Dendritic cell treated with granulocyte-macrophage colony-stimulating factor and Interleukin-4, amounts not matched to agents 40 ng/mL and 50 ng/mL, for 4 days (primary cell): ENCODE measurements at regions not wholly inside any gene's neighbourhood (a gene's known extent, or its start where the extent isn't known, plus 50 kb on each side); places are given as distances from the start of the nearest gene placed in this dataset.

ENCODE experiments used
- H3K27ac Mint-ChIP-seq: one replicate; pipeline ENCODE4 v1.8.0; 2022; ENCODE audit warnings: mild to moderate bottlenecking, mixed read lengths
- H3K27me3 Mint-ChIP-seq: one replicate; pipeline ENCODE4 v1.8.0; 2022; ENCODE audit warnings: mild to moderate bottlenecking, mixed read lengths
- H3K36me3 Mint-ChIP-seq: one replicate; pipeline ENCODE4 v1.8.0; 2022; ENCODE audit warnings: low read depth, mixed read lengths
- H3K4me1 Mint-ChIP-seq: one replicate; pipeline ENCODE4 v1.8.0; 2022; ENCODE audit warnings: low read depth, mixed read lengths
- H3K4me3 Mint-ChIP-seq: one replicate; pipeline ENCODE4 v1.8.0; 2022; ENCODE audit warnings: mild to moderate bottlenecking, moderate library complexity, mixed read lengths
- H3K9me3 Mint-ChIP-seq: one replicate; pipeline ENCODE4 v1.8.0; 2022; ENCODE audit warnings: mixed read lengths
- intact Hi-C: fragments of 100-400 bp; cut with micrococcal nuclease; formaldehyde crosslinking; loops from one replicate; pipeline ENCODE4 v1.15.0; 2022

DNA sequence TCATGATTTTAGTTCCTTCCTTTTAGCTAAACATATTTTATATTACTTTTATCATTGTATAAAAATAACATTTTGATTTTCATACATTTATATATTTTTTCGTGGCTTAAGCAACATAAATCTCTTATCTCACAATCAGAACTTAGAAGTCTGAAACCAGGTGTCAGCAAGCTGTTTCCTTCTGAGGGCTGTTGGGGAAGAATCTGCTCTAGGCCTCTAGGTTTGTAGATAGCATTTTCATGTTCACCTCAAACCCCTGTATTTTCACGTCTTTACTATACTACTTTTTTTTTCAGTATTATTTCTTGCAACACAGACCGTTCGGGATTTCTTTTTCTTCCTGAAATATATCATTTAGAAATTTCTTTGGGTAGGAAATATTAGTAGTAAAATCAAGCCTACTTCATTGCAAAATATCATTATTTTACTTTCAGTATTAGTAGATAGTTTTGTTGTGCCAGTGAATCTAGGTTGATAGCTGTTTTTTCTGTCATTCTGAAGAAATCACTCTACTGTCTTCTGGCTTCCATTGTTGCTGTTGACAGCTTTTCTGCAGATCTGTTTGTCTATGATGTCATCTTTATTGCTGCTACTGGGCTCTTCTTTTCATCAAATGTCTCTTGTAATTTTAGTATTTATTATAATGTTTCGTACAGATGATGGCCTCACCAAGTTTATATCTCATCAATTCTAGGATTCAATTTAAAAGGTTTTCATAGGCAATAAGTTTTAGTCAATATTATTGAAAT is 756.3 kb downstream of the VGLL3 start:
- no peaks in the 10 kb centered on the region for H3K27me3 Mint-ChIP-seq
- no peaks in the 10 kb centered on the region for H3K9me3 Mint-ChIP-seq
- intact Hi-C loops, result no loop called here
- H3K27ac Mint-ChIP-seq, result no peak overlapping the region
- no peak overlapping the region for H3K4me3 Mint-ChIP-seq
- no peaks in the 10 kb centered on the region for H3K4me1 Mint-ChIP-seq
- H3K36me3 Mint-ChIP-seq, result no peaks in the 10 kb centered on the region

DNA sequence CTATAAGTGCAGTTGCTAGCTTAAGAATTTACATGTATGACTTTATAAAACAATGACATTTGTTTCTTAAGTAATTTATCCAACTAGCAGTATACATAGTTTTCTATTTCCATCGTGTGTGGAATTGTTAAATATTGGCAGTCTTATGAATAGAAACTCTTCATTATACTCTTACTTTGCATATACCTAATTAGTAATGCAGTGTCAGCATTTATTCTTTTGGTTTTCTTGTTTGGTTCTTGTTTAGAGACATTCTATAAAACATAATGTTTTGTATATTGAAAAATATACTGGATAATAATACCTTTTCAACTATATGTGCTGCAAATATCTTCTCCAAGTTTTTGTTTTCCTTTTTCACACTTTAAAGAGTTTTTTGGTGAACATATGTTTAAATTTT is 760.2 kb downstream of the VGLL3 start:
- Mint-ChIP-seq H3K27ac (no peak overlapping the region), H3K27me3 (no peaks in the 10 kb centered on the region), H3K36me3 (no peaks in the 10 kb centered on the region), H3K4me1 (no peaks in the 10 kb centered on the region), H3K9me3 (no peaks in the 10 kb centered on the region), H3K4me3 (no peak overlapping the region)
- intact Hi-C loops, result no loop called here

DNA sequence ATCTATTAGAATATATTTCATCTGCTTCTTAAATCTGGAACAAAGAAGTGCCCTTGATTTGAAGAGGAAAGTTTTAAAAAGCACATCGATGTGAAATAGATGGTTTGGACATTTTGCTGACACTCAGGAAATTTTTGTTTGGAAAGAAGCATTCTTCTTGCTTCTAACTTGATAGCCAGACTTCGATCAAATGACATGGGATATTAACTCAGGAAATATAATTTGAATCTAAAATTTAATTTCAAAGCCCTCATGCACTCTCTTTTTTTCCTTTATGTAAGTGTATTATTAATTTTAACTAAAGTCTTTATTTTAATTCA is 761.2 kb downstream of the VGLL3 start:
- Mint-ChIP-seq H3K27me3 (no peaks in the 10 kb centered on the region), H3K9me3 (no peaks in the 10 kb centered on the region), H3K4me3 (no peak overlapping the region), H3K27ac (no peak overlapping the region), H3K36me3 (no peaks in the 10 kb centered on the region), H3K4me1 (no peaks in the 10 kb centered on the region)
- intact Hi-C loops, result no loop called here

DNA sequence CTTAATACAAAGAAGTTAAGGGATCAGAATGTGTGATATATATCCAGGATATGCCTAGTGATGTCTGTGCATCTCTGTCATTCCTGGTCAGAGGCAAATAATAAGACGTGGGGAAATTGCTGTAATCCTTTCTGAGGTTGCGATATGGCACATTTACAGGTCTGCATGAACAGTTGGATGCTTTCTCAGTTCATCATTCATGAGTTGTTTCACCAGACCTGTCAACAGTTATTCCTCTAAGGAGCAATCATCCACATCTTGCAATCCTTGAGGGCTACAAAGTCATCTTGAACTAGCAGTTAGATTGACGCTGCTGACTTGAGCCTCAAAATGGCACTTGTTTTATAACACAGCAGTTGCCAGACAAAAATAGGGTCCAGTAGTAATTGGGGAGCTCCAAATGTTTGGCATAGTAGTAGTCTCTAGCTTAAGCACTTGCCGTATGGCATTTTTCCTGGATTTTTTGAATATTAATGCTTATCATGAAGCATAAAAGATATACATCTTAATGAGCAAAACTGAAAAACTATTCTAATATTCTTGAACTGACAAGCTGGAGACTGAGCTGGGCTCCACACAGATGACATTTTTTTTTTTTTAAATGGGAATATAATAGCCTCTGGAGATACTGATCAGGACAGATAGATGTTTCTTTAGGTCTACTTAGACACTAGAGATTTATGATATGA is 761.7 kb downstream of the VGLL3 start:
- Mint-ChIP-seq H3K9me3 (no peaks in the 10 kb centered on the region), H3K27me3 (no peaks in the 10 kb centered on the region), H3K27ac (no peak overlapping the region), H3K4me3 (no peak overlapping the region), H3K4me1 (no peaks in the 10 kb centered on the region), H3K36me3 (no peaks in the 10 kb centered on the region)
- intact Hi-C loops, result no loop called here

DNA sequence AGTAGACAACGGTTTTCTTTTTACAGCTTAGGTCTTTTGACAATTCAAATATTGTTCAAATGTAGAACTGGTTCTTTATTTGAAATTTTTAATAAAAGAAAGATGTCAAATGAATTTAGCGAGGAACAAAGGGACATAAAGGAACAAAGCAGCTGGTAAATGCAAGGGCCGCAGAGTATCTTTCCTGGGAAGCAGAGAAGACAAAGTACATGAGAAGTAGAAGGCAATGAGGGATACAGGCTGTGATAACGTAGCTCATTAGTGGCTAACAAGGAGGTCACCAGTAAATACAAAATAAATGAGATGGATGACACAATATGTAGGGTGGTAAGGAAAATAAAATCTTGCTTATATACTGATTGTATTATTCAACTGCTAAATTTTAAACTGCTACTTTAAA is 762.8 kb downstream of the VGLL3 start:
- intact Hi-C loops, result no loop called here
- no peaks in the 10 kb centered on the region for H3K27me3 Mint-ChIP-seq
- no peaks in the 10 kb centered on the region for H3K9me3 Mint-ChIP-seq
- H3K4me3 Mint-ChIP-seq, result no peak overlapping the region
- no peaks in the 10 kb centered on the region for H3K36me3 Mint-ChIP-seq
- no peaks in the 10 kb centered on the region for H3K4me1 Mint-ChIP-seq
- H3K27ac Mint-ChIP-seq, result no peak overlapping the region

DNA sequence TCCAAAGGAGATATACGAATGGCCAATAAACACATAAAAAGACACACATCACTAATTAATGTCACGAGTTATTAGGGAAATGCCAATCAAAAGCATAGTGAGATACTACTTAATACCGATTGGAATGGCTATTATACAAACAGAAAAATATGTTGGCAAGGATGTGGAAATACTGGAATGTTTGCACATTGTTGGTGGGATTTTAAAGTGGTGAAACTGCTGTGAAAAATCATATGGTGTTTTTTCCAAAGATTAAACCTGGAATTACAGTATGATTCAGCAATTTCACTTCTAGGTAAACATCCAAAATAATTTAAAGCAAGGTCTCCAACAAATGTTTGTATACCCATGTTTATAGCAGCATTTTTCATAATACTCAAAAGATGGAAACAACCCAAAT is 765.5 kb downstream of the VGLL3 start:
- no peak overlapping the region for H3K27ac Mint-ChIP-seq
- H3K9me3 Mint-ChIP-seq, result peaks cover 16% of the 10 kb centered on the region
- H3K4me3 Mint-ChIP-seq, result no peak overlapping the region
- no peaks in the 10 kb centered on the region for H3K27me3 Mint-ChIP-seq
- intact Hi-C loops, result no loop called here
- no peaks in the 10 kb centered on the region for H3K4me1 Mint-ChIP-seq
- H3K36me3 Mint-ChIP-seq, result no peaks in the 10 kb centered on the region

GRCh38 chr3:86221601-86222000 is 769.3 kb downstream of the VGLL3 start:
- no peaks in the 10 kb centered on the region for H3K4me1 Mint-ChIP-seq
- H3K27me3 Mint-ChIP-seq, result no peaks in the 10 kb centered on the region
- H3K9me3 Mint-ChIP-seq, result peaks cover 18% of the 10 kb centered on the region
- H3K36me3 Mint-ChIP-seq, result no peaks in the 10 kb centered on the region
- H3K27ac Mint-ChIP-seq, result no peak overlapping the region
- intact Hi-C loops, result no loop called here
- H3K4me3 Mint-ChIP-seq, result no peak overlapping the region

DNA sequence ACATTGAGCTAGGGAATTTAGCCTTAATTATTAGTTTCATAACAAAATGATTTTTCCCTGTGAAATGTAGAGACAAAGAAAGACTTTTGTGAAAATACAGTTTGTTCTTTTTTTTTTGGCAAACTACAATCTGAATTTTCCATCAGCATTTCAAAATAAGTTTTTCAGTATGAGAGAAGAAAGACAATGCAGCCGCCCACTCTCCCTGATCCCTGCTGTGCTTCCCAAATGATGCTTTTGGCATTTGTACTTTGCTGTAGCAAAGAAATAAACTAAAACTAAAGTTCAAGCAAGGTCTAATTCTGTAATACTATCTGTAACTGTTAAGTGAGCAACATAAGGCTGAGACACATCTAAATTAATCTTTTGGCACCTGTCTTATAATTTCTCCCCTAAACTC is 782.2 kb downstream of the VGLL3 start:
- H3K27me3 Mint-ChIP-seq, result no peaks in the 10 kb centered on the region
- no peak overlapping the region for H3K4me3 Mint-ChIP-seq
- H3K36me3 Mint-ChIP-seq, result no peaks in the 10 kb centered on the region
- intact Hi-C loops, result no loop called here
- H3K27ac Mint-ChIP-seq, result no peak overlapping the region
- H3K9me3 Mint-ChIP-seq, result peaks cover 13% of the 10 kb centered on the region
- no peaks in the 10 kb centered on the region for H3K4me1 Mint-ChIP-seq

GRCh38 chr3:86182606-86183005 is 808.3 kb downstream of the VGLL3 start:
- Mint-ChIP-seq H3K27ac (no peak overlapping the region), H3K4me1 (no peaks in the 10 kb centered on the region), H3K36me3 (no peaks in the 10 kb centered on the region), H3K9me3 (peaks cover 41% of the 10 kb centered on the region), H3K4me3 (no peak overlapping the region), H3K27me3 (no peaks in the 10 kb centered on the region)
- intact Hi-C loops, result no loop called here

GRCh38 chr3:86180696-86181095 is 810.3 kb downstream of the VGLL3 start:
- Mint-ChIP-seq H3K4me1 (no peaks in the 10 kb centered on the region), H3K4me3 (no peak overlapping the region), H3K27ac (no peak overlapping the region), H3K9me3 (peaks cover 24% of the 10 kb centered on the region), H3K36me3 (no peaks in the 10 kb centered on the region), H3K27me3 (no peaks in the 10 kb centered on the region)
- intact Hi-C loops, result no loop called here

DNA sequence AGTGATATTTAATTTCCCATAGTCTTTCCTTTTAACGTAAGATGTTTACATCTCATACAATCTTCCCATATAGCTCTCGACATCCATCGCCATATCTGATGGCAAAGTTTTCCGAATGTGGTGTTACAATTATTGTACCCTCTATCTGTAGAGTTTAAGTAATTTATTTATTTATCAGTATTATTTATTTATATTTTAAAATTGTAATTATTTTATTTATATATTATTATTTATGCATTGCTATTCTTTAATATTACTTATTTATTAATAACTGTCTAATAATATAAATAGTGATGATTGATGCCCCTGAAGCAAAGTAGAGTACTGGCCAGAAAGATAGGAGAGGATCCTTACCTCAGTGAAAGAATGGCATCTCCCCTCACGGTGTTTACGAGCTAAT is 812.9 kb downstream of the VGLL3 start:
- Mint-ChIP-seq H3K27me3 (no peaks in the 10 kb centered on the region), H3K36me3 (no peaks in the 10 kb centered on the region), H3K9me3 (peaks cover 3% of the 10 kb centered on the region), H3K4me3 (no peak overlapping the region), H3K27ac (no peak overlapping the region), H3K4me1 (no peaks in the 10 kb centered on the region)
- intact Hi-C loops, result no loop called here

DNA sequence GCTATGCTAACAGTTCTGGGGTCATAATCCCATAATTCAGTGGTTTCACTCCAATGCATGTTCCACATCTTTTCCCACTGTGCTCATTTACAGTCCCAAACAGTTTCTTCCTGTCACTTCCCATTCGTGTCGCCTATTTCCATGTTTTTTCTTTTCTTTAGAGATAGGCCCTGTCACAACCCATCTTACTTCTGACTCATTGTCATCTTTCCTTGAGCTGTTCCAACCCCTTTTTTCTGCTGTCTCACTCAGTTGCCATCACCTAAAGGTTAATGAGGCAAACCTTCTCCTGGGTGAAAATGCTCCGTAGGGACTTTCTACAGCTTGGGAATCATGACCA is 814.5 kb downstream of the VGLL3 start:
- Mint-ChIP-seq H3K27ac (no peak overlapping the region), H3K4me3 (no peak overlapping the region), H3K4me1 (no peaks in the 10 kb centered on the region), H3K27me3 (no peaks in the 10 kb centered on the region), H3K9me3 (no peaks in the 10 kb centered on the region), H3K36me3 (no peaks in the 10 kb centered on the region)
- intact Hi-C loops, result no loop called here

GRCh38 chr3:86175593-86176444 is 815.1 kb downstream of the VGLL3 start:
- Mint-ChIP-seq H3K27me3 (no peaks in the 10 kb centered on the region), H3K27ac (no peak overlapping the region)
- intact Hi-C loops, result no loop called here

DNA sequence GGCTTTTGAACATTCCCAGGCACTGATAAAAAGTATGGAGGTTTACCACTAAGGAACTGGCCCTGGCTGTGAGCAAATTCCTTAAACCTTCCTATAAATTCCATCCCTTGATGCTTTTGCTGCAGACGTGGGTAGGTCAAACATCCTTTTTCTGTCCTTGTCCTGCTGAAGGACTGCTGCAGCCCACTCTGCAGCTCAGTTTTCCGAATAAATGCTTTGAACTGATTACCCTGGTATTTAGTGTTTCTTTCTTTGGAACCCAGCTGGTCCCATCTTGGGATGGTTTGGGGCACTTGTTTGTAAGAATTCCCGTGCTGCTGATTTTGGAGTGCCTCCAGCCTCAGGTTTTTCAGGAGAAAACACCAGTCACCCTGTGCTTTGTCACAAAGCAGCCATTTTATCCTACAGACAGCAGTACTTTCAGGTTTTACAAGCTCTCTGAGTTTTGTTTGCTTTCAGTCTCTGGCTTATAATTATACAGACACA is 815.9 kb downstream of the VGLL3 start:
- Mint-ChIP-seq H3K4me3 (no peak overlapping the region), H3K27me3 (no peaks in the 10 kb centered on the region), H3K27ac (no peak overlapping the region), H3K4me1 (no peaks in the 10 kb centered on the region), H3K36me3 (no peaks in the 10 kb centered on the region), H3K9me3 (no peaks in the 10 kb centered on the region)
- intact Hi-C loops, result no loop called here

More at GRCh38 chr3:86175593-86176444, 815.1 kb downstream of the VGLL3 start:
- Mint-ChIP-seq H3K4me1 (no peaks in the 10 kb centered on the region), H3K36me3 (no peaks in the 10 kb centered on the region), H3K4me3 (no peak overlapping the region), H3K9me3 (no peaks in the 10 kb centered on the region)
